ENCODE measurements at regions not wholly inside any gene's neighbourhood (a gene's known extent, or its start where the extent isn't known, plus 50 kb on each side); places are given as distances from the start of the nearest gene placed in this dataset.

- Mint-ChIP-seq H3K36me3 (ENCODE audit: low read depth) (no peaks in the 10 kb centered on the region), H3K9me3 (peaks cover 26% of the 10 kb centered on the region), H3K4me1 (ENCODE audit: low read depth) (no peaks in the 10 kb centered on the region), H3K27ac (no peak overlapping the region), H3K4me3 (no peak overlapping the region), H3K27me3 (ENCODE audit: insufficient read depth) (no peaks in the 10 kb centered on the region)
- TF ChIP-seq, protein P1, sequence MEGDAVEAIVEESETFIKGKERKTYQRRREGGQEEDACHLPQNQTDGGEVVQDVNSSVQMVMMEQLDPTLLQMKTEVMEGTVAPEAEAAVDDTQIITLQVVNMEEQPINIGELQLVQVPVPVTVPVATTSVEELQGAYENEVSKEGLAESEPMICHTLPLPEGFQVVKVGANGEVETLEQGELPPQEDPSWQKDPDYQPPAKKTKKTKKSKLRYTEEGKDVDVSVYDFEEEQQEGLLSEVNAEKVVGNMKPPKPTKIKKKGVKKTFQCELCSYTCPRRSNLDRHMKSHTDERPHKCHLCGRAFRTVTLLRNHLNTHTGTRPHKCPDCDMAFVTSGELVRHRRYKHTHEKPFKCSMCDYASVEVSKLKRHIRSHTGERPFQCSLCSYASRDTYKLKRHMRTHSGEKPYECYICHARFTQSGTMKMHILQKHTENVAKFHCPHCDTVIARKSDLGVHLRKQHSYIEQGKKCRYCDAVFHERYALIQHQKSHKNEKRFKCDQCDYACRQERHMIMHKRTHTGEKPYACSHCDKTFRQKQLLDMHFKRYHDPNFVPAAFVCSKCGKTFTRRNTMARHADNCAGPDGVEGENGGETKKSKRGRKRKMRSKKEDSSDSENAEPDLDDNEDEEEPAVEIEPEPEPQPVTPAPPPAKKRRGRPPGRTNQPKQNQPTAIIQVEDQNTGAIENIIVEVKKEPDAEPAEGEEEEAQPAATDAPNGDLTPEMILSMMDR (IDR thresholded peaks at IDR 0.05) = no peak
- DNase-seq = no peak
These were observed 452.3 kb upstream of the MEX3C start for GRCh38 chr18:51649796-51650195.

DNA sequence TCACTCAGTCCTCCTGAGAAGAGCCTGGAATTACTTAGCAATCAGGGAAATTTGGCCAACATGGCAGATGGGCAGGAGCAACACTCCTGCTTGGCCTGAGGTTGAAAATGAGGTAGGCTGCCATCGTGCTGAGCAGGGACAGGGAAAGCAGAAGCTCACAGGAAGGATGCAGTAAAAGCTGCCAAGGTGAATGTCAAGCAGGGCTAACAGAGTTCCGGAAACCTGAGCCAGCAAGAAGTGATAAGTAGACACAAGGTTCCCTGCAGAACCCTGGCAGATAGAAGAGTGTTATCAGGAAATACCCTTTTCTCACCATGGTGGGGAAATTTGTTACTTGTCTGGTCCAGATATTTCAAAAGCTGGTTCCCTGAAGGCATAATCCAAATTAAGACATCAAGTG is 454.3 kb upstream of the MEX3C start:
- H3K36me3 Mint-ChIP-seq (ENCODE audit: low read depth) = no peaks in the 10 kb centered on the region
- no peaks in the 10 kb centered on the region for H3K27me3 Mint-ChIP-seq (ENCODE audit: insufficient read depth)
- no peaks in the 10 kb centered on the region for H3K4me1 Mint-ChIP-seq (ENCODE audit: low read depth)
- TF ChIP-seq, protein P1 (IDR thresholded peaks at IDR 0.05) = no peak
- DNase-seq = no peak
- peaks cover 29% of the 10 kb centered on the region for H3K9me3 Mint-ChIP-seq
- no peak overlapping the region for H3K27ac Mint-ChIP-seq
- no peak overlapping the region for H3K4me3 Mint-ChIP-seq

DNA sequence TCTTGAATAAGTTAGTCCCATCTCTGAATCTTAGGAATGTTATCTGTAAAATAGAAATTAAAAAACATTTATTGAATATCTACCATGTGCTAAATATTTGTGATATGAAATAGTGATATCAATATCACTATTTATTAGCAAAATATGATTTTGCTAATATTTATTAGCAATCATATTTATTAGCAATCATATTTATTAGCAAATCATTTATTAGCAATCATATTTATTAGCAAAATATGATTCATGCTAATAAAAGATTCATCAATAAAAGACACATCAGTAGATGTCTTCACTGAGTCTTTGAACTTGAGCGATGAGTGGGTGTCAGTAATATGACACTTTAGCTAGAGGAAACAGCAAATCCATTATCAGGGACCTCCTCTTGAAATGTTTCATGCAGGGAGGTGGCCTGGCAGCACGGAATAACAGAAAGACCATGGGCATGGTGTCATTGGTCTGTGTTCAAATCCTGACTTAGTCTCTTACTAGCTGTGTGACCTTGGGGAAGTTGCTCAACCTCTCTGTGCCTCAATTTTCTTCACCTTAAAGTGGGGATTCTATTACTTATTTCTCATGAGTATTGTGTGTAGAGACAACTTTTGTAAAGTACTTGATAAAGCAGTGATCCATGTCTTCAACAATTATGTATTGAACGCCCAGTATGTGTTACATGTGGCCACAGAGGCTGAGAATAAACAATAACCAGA is 456.2 kb upstream of the MEX3C start:
- no peaks in the 10 kb centered on the region for H3K36me3 Mint-ChIP-seq (ENCODE audit: low read depth)
- TF ChIP-seq, protein P1 (IDR thresholded peaks at IDR 0.05) = no peak

DNA sequence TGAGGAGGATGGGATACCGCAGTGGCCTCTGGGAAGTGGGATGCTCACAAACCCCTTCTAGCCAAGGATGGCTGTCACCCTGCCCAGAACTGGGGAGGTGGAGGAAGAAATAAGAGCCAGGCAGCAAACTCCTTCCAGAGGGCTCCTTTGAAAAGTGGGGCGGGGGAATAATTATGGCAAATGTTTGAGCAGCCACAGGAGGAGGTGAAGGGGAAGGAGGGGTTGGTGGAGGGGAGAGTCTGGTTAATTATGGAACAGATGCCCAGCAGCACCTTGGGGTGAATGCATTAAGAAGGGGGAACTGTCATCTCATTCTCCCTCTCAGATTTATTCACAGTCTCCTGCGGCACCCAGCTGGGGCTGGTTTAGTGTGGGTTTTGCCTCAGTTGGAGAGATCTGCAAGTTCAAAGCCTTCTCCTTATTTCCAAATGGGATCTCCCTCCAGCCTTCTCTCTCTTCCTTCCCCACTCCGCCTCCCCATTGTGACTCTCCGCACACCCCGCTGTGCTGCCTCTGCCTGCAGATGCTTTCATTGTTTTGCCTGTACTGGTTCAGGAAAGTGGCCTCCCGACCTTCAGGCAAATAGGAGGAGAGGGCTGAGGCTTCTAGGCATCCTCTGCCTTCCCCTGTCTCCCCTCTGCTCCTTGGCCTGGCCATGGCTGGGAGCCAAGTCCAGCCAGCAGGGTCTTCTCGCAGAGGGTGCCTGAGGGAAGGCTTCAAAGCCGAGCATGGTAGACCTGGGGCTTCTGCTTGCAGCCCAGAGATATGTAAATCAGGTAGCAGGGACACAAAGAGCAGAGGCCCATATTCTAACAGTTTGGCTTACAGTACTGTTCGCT is 457.2 kb upstream of the MEX3C start:
- Mint-ChIP-seq H3K4me3 (no peak overlapping the region), H3K27ac (no peak overlapping the region)

More for the DNA sequence above, 456.2 kb upstream of the MEX3C start:
- H3K27me3 Mint-ChIP-seq (ENCODE audit: insufficient read depth) = no peaks in the 10 kb centered on the region
- DNase-seq = no peak
- no peaks in the 10 kb centered on the region for H3K4me1 Mint-ChIP-seq (ENCODE audit: low read depth)
- H3K4me3 Mint-ChIP-seq = no peak overlapping the region
- peaks cover 22% of the 10 kb centered on the region for H3K9me3 Mint-ChIP-seq
- H3K27ac Mint-ChIP-seq = no peak overlapping the region

GRCh38 chr18:51655327-51655698 is 457.8 kb upstream of the MEX3C start:
- TF ChIP-seq, protein P1 (IDR thresholded peaks at IDR 0.05) = no peak
- Mint-ChIP-seq H3K9me3 (peaks cover 30% of the 10 kb centered on the region), H3K36me3 (ENCODE audit: low read depth) (no peaks in the 10 kb centered on the region), H3K27ac (no peak overlapping the region), H3K4me1 (ENCODE audit: low read depth) (no peaks in the 10 kb centered on the region), H3K4me3 (no peak overlapping the region), H3K27me3 (ENCODE audit: insufficient read depth) (no peaks in the 10 kb centered on the region)
- no peak for DNase-seq

More for the DNA sequence above, 457.2 kb upstream of the MEX3C start:
- no peaks in the 10 kb centered on the region for H3K27me3 Mint-ChIP-seq (ENCODE audit: insufficient read depth)
- TF ChIP-seq, protein P1 (IDR thresholded peaks at IDR 0.05) = no peak
- H3K9me3 Mint-ChIP-seq = peaks cover 25% of the 10 kb centered on the region
- no peaks in the 10 kb centered on the region for H3K36me3 Mint-ChIP-seq (ENCODE audit: low read depth)
- no peak for DNase-seq
- H3K4me1 Mint-ChIP-seq (ENCODE audit: low read depth) = no peaks in the 10 kb centered on the region

Measured in HFFc6 (cell line).